Ovary (tissue), 7 donors: ENCODE measurements at regions not wholly inside any gene's neighbourhood (a gene's known extent, or its start where the extent isn't known, plus 50 kb on each side); places are given as distances from the start of the nearest gene placed in this dataset.

Experiments
- DNase-seq, 5 donors: peaks; one replicate each; pipeline ENCODE4 v3.0.0-alpha.2; 2019 to 2020
- H3K27ac ChIP-seq, 2 donors: fragments of 200-600 bp; one replicate each; pipeline versions ENCODE4 v1.5.1 to v1.8.0; 2019 to 2022
- H3K27me3 ChIP-seq: fragments of 200-600 bp; one replicate; pipeline ENCODE4 v1.8.0; 2022
- H3K36me3 ChIP-seq: fragments of 200-600 bp; sonication (generic); one replicate; pipeline ENCODE4 v1.5.1; 2019
- H3K4me1 ChIP-seq: one replicate; pipeline ENCODE4 v1.8.1; 2013; ENCODE audit warnings: mild to moderate bottlenecking, moderate library complexity; ENCODE audit not compliant: insufficient read depth
- H3K4me3 ChIP-seq: fragments of 200-600 bp; sonication (generic); one replicate; pipeline ENCODE4 v1.5.1; 2017
- H3K9me3 ChIP-seq, 2 donors: fragments of 200-600 bp in 1 of 2; sonication (generic) in 1 of 2; one replicate each; pipeline versions ENCODE4 v1.5.1 to v1.8.1; 2013 to 2019; ENCODE audit warnings: mild to moderate bottlenecking in 1 of 2, moderate library complexity in 1 of 2
- EP300 ChIP-seq: sonication (generic); formaldehyde crosslinking; IDR thresholded peaks from one replicate; pipeline ENCODE4 v1.6.1; 2017; ENCODE audit warnings: antibody characterized with exemption
- POLR2A ChIP-seq: fragments of 450-650 bp; IDR thresholded peaks from one replicate; pipeline ENCODE4 v1.6.1; 2017; ENCODE audit warnings: antibody characterized with exemption, mild to moderate bottlenecking, moderate library complexity
- WGBS, 3 donors: extraction: QIAGEN DNeasy Blood & Tissue Kit in 1 of 3; methylation state at CpG; one replicate each; pipeline versions ENCODE4 v1.1.5 to v1.1.7; 2013 to 2017; 5-methylcytosine and 5-hydroxymethylcytosine counted together
- intact Hi-C, 4 donors: fragments of 100-400 bp; cut with DNase I; formaldehyde crosslinking; loops; one replicate each; pipeline versions ENCODE4 v1.11.0 to v1.15.1; 2022 to 2023
- TF ChIP-seq, protein P1 (sequence below), 3 donors: fragments of 450-650 bp in 2 of 3; fragments of 200-600 bp in 1 of 3; IDR thresholded peaks; one replicate each; pipeline versions ENCODE4 v1.5.1 to v1.8.0; 2016 to 2022; ENCODE audit warnings: antibody characterized with exemption in 3 of 3, mild to moderate bottlenecking in 1 of 3
- donor health status: DM: no; HTN: no; CAD: no; lungs with moderate emphysema.
- donor health status: DM: no; HTN: no; CAD: no.
- donor health status: Bipolar disorder and iron deficiency.
- donor health status: DM: no; HTN: no; CAD: no.
- donor health status: DM: yes; HTN: yes; CAD: no.

DNA sequence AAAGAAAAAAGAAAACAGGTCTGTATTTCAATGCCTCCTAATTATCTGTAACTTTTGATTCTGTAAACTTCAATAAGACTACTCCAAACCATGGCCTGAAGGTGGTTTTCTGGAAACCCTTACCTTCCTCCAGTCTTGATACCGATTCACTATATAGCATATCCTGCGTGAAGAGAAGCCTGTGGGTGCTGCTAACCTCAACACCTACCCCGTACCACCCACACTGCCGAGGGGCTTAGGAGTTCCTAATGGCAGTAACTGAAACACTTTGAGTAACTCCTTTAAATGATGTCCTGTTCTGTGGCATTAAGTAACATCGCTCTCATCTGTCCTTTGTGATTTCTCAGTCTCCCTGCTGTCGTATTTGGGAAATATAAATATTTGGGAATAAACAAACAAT, 104.5 kb upstream of the CARMIL1 start:
- 91 to 97% (median 97%) methylated on average over 6 of the region's 6 CpGs for WGBS, 3 donors
- Histone ChIP-seq H3K9me3 (no peaks in the 10 kb centered on the region), H3K4me1 (peaks cover 6% of the 10 kb centered on the region), H3K36me3 (no peaks in the 10 kb centered on the region), H3K27ac (no peak overlapping the region), H3K4me3 (no peak overlapping the region), H3K27me3 (no peaks in the 10 kb centered on the region)
- DNase-seq: no peak
- no peak for TF ChIP-seq EP300
- no peak for TF ChIP-seq POLR2A
- TF ChIP-seq, protein P1, sequence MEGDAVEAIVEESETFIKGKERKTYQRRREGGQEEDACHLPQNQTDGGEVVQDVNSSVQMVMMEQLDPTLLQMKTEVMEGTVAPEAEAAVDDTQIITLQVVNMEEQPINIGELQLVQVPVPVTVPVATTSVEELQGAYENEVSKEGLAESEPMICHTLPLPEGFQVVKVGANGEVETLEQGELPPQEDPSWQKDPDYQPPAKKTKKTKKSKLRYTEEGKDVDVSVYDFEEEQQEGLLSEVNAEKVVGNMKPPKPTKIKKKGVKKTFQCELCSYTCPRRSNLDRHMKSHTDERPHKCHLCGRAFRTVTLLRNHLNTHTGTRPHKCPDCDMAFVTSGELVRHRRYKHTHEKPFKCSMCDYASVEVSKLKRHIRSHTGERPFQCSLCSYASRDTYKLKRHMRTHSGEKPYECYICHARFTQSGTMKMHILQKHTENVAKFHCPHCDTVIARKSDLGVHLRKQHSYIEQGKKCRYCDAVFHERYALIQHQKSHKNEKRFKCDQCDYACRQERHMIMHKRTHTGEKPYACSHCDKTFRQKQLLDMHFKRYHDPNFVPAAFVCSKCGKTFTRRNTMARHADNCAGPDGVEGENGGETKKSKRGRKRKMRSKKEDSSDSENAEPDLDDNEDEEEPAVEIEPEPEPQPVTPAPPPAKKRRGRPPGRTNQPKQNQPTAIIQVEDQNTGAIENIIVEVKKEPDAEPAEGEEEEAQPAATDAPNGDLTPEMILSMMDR (IDR thresholded peaks at IDR 0.05): no peak
- intact Hi-C loops: no loop called here

DNA sequence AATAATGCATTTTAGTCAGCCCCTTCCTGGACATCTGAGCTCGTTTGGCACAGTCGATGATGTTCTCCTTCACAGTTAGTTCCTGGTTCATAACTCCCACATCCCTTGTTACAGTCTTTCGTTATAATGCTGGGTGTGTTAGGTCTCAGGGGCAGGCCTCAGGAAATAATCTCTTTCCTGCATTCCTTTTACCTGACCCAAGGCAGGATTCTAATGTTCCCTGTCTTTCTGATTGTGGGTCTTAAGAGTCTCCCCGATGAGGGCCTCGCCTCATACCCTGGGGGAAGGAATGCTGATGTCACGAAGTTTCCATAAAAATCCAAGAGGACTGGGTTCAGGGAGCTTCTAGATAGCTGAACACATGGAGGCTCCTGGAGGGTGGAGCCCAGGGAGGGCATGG, 104.0 kb upstream of the CARMIL1 start:
- no peak overlapping the region for H3K27ac ChIP-seq
- no peaks in the 10 kb centered on the region for H3K9me3 ChIP-seq
- no peak overlapping the region for H3K4me3 ChIP-seq
- DNase-seq: no peak
- no peak for TF ChIP-seq POLR2A
- TF ChIP-seq, protein P1 (IDR thresholded peaks at IDR 0.05): no peak
- TF ChIP-seq EP300: no peak
- no peaks in the 10 kb centered on the region for H3K36me3 ChIP-seq
- peaks cover 5% of the 10 kb centered on the region for H3K4me1 ChIP-seq
- H3K27me3 ChIP-seq: no peaks in the 10 kb centered on the region
- intact Hi-C loops: no loop called here
- WGBS, 3 donors: 36 to 52% (median 43%) methylated on average over 6 of the region's 6 CpGs

DNA sequence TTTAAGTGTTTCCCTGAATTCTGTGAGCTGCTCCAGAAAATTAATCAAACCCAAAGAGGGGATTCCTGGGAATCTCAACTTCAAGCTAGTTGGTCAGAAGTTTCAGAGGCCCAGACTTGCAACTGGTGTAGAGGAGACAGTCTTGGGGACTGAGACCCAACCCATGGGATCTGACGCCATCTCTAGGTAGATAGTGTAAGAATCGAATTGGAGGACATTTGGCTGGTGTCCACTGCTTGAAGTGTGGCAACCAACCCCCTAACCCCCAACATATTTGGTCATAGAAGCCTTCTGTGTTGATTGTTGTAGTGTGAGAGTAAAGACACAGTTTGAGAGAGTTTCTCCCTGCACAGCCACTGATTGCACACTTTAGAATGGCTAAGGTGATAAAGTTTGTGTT, 103.5 kb upstream of the CARMIL1 start:
- intact Hi-C loops: no loop called here
- TF ChIP-seq EP300 (no peak), POLR2A (no peak)
- TF ChIP-seq, protein P1 (IDR thresholded peaks at IDR 0.05): no peak
- Histone ChIP-seq H3K4me3 (no peak overlapping the region), H3K27me3 (no peaks in the 10 kb centered on the region), H3K27ac (no peak overlapping the region), H3K4me1 (peaks cover 5% of the 10 kb centered on the region), H3K36me3 (no peaks in the 10 kb centered on the region), H3K9me3 (no peaks in the 10 kb centered on the region)
- DNase-seq: no peak
- WGBS, 3 donors: 88 to 90% (median 88%) methylated on average over 2 of the region's 2 CpGs

DNA sequence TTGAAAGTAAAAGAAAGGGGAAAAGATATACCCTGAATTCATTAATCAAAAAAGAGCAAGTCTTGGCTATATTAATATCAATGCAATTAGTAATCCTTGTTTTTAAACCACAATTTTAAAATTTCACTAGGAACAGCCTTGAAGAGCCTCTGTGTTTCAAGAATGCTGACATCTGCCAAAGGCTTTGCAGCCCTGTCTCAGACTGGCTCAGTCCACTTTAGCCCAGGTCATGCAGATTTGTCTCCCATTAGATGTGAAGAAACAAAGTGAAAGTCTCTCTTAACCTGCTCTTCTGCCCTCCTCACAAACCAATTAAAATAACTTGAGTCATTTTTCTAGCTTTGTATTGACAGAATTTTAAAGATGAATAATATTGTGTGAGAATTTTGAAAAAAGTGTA, 102.7 kb upstream of the CARMIL1 start:
- no peaks in the 10 kb centered on the region for H3K9me3 ChIP-seq
- peaks cover 5% of the 10 kb centered on the region for H3K4me1 ChIP-seq
- no peak for DNase-seq
- no peaks in the 10 kb centered on the region for H3K27me3 ChIP-seq
- TF ChIP-seq POLR2A: no peak
- TF ChIP-seq EP300: no peak
- TF ChIP-seq, protein P1 (IDR thresholded peaks at IDR 0.05): no peak
- H3K36me3 ChIP-seq: no peaks in the 10 kb centered on the region
- no peak overlapping the region for H3K4me3 ChIP-seq
- no peak overlapping the region for H3K27ac ChIP-seq
- intact Hi-C loops: no loop called here
